Liver (tissue), 7 donors: ENCODE measurements at regions not wholly inside any gene's neighbourhood (a gene's known extent, or its start where the extent isn't known, plus 50 kb on each side); places are given as distances from the start of the nearest gene placed in this dataset.
"Not testable (repeated sequence)": the region's sequence is repeated elsewhere in the genome, so short reads cannot be mapped to it uniquely, and the experiment has no call there.

Source experiments
- DNase-seq: peaks from one replicate; pipeline ENCODE4 v3.0.0-alpha.2; 2017; ENCODE audit warnings: low spot score
- H3K27ac ChIP-seq, 2 donors: one replicate each; pipeline ENCODE4 v1.7.0; 2013; ENCODE audit warnings: inconsistent platforms in 2 of 2, low read length in 2 of 2, control low read depth in 1 of 2, low read depth in 1 of 2, mild to moderate bottlenecking in 1 of 2
- H3K27me3 ChIP-seq, 4 donors: one replicate each; pipeline versions ENCODE4 v1.6.1 to v1.7.0; 2013; ENCODE audit warnings: low read length in 3 of 4, inconsistent platforms in 1 of 4, mild to moderate bottlenecking in 1 of 4, moderate library complexity in 1 of 4; ENCODE audit not compliant: control insufficient read depth in 4 of 4, insufficient read depth in 4 of 4
- H3K36me3 ChIP-seq, 4 donors: one replicate each; pipeline versions ENCODE4 v1.6.1 to v1.7.0; 2013; ENCODE audit warnings: low read length in 3 of 4, mild to moderate bottlenecking in 3 of 4, low read depth in 1 of 4, moderate library complexity in 1 of 4; ENCODE audit not compliant: control insufficient read depth in 4 of 4, insufficient read depth in 3 of 4
- H3K4me1 ChIP-seq, 4 donors: one replicate each; pipeline versions ENCODE4 v1.6.1 to v1.7.0; 2013; ENCODE audit warnings: low read length in 3 of 4, mild to moderate bottlenecking in 3 of 4, moderate library complexity in 1 of 4; ENCODE audit not compliant: control insufficient read depth in 4 of 4, insufficient read depth in 4 of 4
- H3K4me3 ChIP-seq, 3 donors: one replicate each; pipeline versions ENCODE4 v1.6.1 to v1.7.0; 2013; ENCODE audit warnings: low read length in 3 of 3, control low read depth in 1 of 3, low read depth in 1 of 3, mild to moderate bottlenecking in 1 of 3
- H3K9ac ChIP-seq, 2 donors: one replicate each; pipeline ENCODE4 v1.7.0; 2013; ENCODE audit warnings: low read length in 2 of 2, mild to moderate bottlenecking in 2 of 2, moderate library complexity in 2 of 2, control low read depth in 1 of 2, low read depth in 1 of 2
- H3K9me3 ChIP-seq, 4 donors: one replicate each; pipeline versions ENCODE4 v1.6.1 to v1.7.0; 2013; ENCODE audit warnings: low read length in 3 of 4; ENCODE audit not compliant: control insufficient read depth in 4 of 4
- EGR1 ChIP-seq, 2 donors: IDR thresholded peaks; 2 replicates each; pipeline ENCODE4 v1.6.1; 2016 to 2018; ENCODE audit warnings: antibody characterized with exemption in 2 of 2, low read depth in 2 of 2
- FOXA1 ChIP-seq: IDR thresholded peaks from 2 replicates; pipeline ENCODE4 v1.6.1; 2016; ENCODE audit warnings: antibody characterized with exemption
- FOXA2 ChIP-seq: IDR thresholded peaks from 2 replicates; pipeline ENCODE4 v1.6.1; 2016; ENCODE audit warnings: antibody characterized with exemption
- GABPA ChIP-seq, 2 donors: IDR thresholded peaks in 1 of 2; conservative IDR thresholded peaks in 1 of 2; 2 replicates each; pipeline ENCODE4 v1.6.1; 2016; ENCODE audit warnings: antibody characterized with exemption in 2 of 2, mild to moderate bottlenecking in 1 of 2, moderate library complexity in 1 of 2
- HNF4A ChIP-seq, 2 donors: conservative IDR thresholded peaks; 2 replicates each; pipeline ENCODE4 v1.6.1; 2016; ENCODE audit warnings: antibody characterized with exemption in 2 of 2, mild to moderate bottlenecking in 2 of 2
- HNF4G ChIP-seq: IDR thresholded peaks from 2 replicates; pipeline ENCODE4 v1.6.1; 2016; ENCODE audit warnings: antibody characterized with exemption
- MAX ChIP-seq: IDR thresholded peaks from 2 replicates; pipeline ENCODE4 v1.6.1; 2016; ENCODE audit warnings: antibody characterized with exemption
- NR2F2 ChIP-seq: IDR thresholded peaks from 2 replicates; pipeline ENCODE4 v1.6.1; 2016; ENCODE audit warnings: antibody characterized with exemption
- RAD21 ChIP-seq, 2 donors: IDR thresholded peaks; 2 replicates each; pipeline ENCODE4 v1.6.1; 2016; ENCODE audit warnings: antibody characterized with exemption in 2 of 2, mild to moderate bottlenecking in 2 of 2
- RXRA ChIP-seq, 2 donors: IDR thresholded peaks; 2 replicates each; pipeline ENCODE4 v1.6.1; 2017 to 2018; ENCODE audit warnings: antibody characterized with exemption in 2 of 2, mild to moderate bottlenecking in 1 of 2
- SP1 ChIP-seq: IDR thresholded peaks from 2 replicates; pipeline ENCODE4 v1.6.1; 2018; ENCODE audit warnings: antibody characterized with exemption, mild to moderate bottlenecking
- TAF1 ChIP-seq: conservative IDR thresholded peaks from 2 replicates; pipeline ENCODE4 v1.6.1; 2016; ENCODE audit warnings: antibody characterized with exemption, mild to moderate bottlenecking
- WGBS: extraction: QIAGEN DNeasy Blood & Tissue Kit; methylation state at CpG from one replicate; pipeline ENCODE4 v1.1.7; 2013; 5-methylcytosine and 5-hydroxymethylcytosine counted together
- TF ChIP-seq, protein P1 (sequence below): IDR thresholded peaks from 2 replicates; pipeline ENCODE4 v1.6.1; 2016; ENCODE audit warnings: antibody characterized with exemption
- TF ChIP-seq, protein P2 (sequence below): IDR thresholded peaks from 2 replicates; pipeline ENCODE4 v1.6.1; 2016; ENCODE audit warnings: antibody characterized with exemption
- donor health status: healthy.
- donor health status: healthy.
- donor health status: healthy.
- donor health status: healthy.

DNA sequence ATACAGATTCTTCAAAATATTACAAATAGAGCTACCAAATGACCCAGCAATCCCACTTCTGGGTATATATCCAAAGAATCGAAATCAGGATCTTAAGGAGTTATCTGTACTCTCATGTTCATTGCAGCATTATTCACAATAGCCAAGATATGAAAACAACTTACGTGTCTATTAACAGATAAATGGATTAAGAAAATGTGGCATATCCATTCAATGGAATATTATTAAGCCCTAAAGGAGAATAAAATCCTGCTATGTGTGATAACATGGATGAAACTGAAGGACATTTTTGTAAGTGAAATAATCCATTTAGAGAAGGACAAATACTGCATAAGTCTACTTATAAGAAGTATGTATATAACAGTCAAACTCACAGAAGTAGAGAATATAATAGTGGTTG is 450.6 kb downstream of the TMEM232 start (continued):
- TF ChIP-seq RXRA (IDR thresholded peaks at IDR 0.05) (no peak), FOXA2 (no peak), TAF1 (no peak), HNF4G (no peak), RAD21 (IDR thresholded peaks at IDR 0.05) (no peak), HNF4A (conservative IDR thresholded peaks at IDR 0.05) (no peak)
- TF ChIP-seq, protein P1, sequence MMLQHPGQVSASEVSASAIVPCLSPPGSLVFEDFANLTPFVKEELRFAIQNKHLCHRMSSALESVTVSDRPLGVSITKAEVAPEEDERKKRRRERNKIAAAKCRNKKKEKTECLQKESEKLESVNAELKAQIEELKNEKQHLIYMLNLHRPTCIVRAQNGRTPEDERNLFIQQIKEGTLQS: no peak

- H3K36me3 ChIP-seq, DNase-seq, H3K27me3 ChIP-seq, H3K27ac ChIP-seq, H3K4me1 ChIP-seq, H3K9me3 ChIP-seq, H3K9ac ChIP-seq, H3K4me3 ChIP-seq: not testable (repeated sequence)
- 89% methylated on average over 1 of the region's 1 CpG for WGBS
Observed at GRCh38 chr5:110278449-110278848, 448.0 kb downstream of the TMEM232 start.

- not testable (repeated sequence) for H3K27me3 ChIP-seq, H3K9ac ChIP-seq, DNase-seq, H3K9me3 ChIP-seq, H3K4me3 ChIP-seq, H3K27ac ChIP-seq, H3K4me1 ChIP-seq, H3K36me3 ChIP-seq
- WGBS: 62% methylated on average over 8 of the region's 8 CpGs
Observed at GRCh38 chr5:110284121-110284520, 442.4 kb downstream of the TMEM232 start.

GRCh38 chr5:110288766-110289511 is 437.5 kb downstream of the TMEM232 start:
- TF ChIP-seq, protein P1: no peak
- TF ChIP-seq, protein P2, sequence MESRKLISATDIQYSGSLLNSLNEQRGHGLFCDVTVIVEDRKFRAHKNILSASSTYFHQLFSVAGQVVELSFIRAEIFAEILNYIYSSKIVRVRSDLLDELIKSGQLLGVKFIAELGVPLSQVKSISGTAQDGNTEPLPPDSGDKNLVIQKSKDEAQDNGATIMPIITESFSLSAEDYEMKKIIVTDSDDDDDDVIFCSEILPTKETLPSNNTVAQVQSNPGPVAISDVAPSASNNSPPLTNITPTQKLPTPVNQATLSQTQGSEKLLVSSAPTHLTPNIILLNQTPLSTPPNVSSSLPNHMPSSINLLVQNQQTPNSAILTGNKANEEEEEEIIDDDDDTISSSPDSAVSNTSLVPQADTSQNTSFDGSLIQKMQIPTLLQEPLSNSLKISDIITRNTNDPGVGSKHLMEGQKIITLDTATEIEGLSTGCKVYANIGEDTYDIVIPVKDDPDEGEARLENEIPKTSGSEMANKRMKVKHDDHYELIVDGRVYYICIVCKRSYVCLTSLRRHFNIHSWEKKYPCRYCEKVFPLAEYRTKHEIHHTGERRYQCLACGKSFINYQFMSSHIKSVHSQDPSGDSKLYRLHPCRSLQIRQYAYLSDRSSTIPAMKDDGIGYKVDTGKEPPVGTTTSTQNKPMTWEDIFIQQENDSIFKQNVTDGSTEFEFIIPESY: no peak
- no peak for TF ChIP-seq FOXA2
- WGBS: 85% methylated on average over 3 of the region's 3 CpGs

GRCh38 chr5:110289512-110289810 is 437.0 kb downstream of the TMEM232 start:
- Histone ChIP-seq H3K4me1 (no peaks in the 10 kb centered on the region), H3K9me3 (no peaks in the 10 kb centered on the region), H3K36me3 (peaks cover 0 to under 1% (median 0%) of the 10 kb centered on the region in 4 donors), H3K27me3 (no peaks in the 10 kb centered on the region), H3K27ac (no peak overlapping the region), H3K9ac (no peak overlapping the region), H3K4me3 (no peak overlapping the region)
- DNase-seq: no peak
- WGBS: 50% methylated on average over 2 of the region's 2 CpGs
- TF ChIP-seq MAX (no peak), HNF4G (no peak), FOXA1 (no peak), TAF1 (no peak), SP1 (no peak), GABPA (IDR thresholded peaks at IDR 0.05 in 1 of 2, conservative IDR thresholded peaks at IDR 0.05 in 1 of 2) (no peak), HNF4A (conservative IDR thresholded peaks at IDR 0.05) (no peak), RXRA (IDR thresholded peaks at IDR 0.05) (no peak), FOXA2 (no peak), EGR1 (IDR thresholded peaks at IDR 0.05; ENCODE audit: low read depth in 2 of 2) (no peak), NR2F2 (no peak)
- TF ChIP-seq, protein P1: no peak
- TF ChIP-seq, protein P2: no peak

More at GRCh38 chr5:110288766-110289511, 437.5 kb downstream of the TMEM232 start:
- Histone ChIP-seq H3K9me3 (no peaks in the 10 kb centered on the region), H3K4me3 (no peak overlapping the region), H3K4me1 (no peaks in the 10 kb centered on the region), H3K27ac (no peak overlapping the region), H3K9ac (no peak overlapping the region), H3K27me3 (no peaks in the 10 kb centered on the region), H3K36me3 (peaks cover 0 to 1% (median 0%) of the 10 kb centered on the region in 4 donors)
- no peak for DNase-seq
